H1 (cell line): ENCODE measurements at regions not wholly inside any gene's neighbourhood (a gene's known extent, or its start where the extent isn't known, plus 50 kb on each side); places are given as distances from the start of the nearest gene placed in this dataset.

Source experiments
- ATF3 ChIP-seq: IDR thresholded peaks from 2 replicates; pipeline ENCODE4 v1.6.1; 2011; ENCODE audit warnings: low read depth, mild to moderate bottlenecking, low read length; ENCODE audit not compliant: insufficient read depth
- CHD2 ChIP-seq: IDR thresholded peaks from 2 replicates; pipeline ENCODE4 v1.6.1; 2012; ENCODE audit warnings: low read length, improper control_type of control experiment
- CTCF ChIP-seq, 3 experiments: IDR thresholded peaks; 1 replicate in 2 of 3; 2 replicates in 1 of 3; pipeline versions ENCODE4 v1.5.1 to v1.6.1; 2011; ENCODE audit warnings: low read length in 3 of 3, mild to moderate bottlenecking in 3 of 3, inconsistent platforms in 2 of 3, low read depth in 1 of 3, moderate library complexity in 1 of 3; ENCODE audit not compliant: insufficient read depth in 1 of 3; ENCODE audit errors: control extremely low read depth in 1 of 3
- MAFK ChIP-seq: IDR thresholded peaks from 2 replicates; pipeline ENCODE4 v1.6.1; 2012; ENCODE audit warnings: low read depth, mild to moderate bottlenecking, improper control_type of control experiment, low read length
- POLR2A ChIP-seq, 2 experiments: IDR thresholded peaks; 1 replicate in 1 of 2; 2 replicates in 1 of 2; pipeline ENCODE4 v1.6.1; 2011; ENCODE audit warnings: low read depth in 2 of 2, low read length in 2 of 2, mild to moderate bottlenecking in 2 of 2; ENCODE audit errors: control extremely low read depth in 1 of 2
- RXRA ChIP-seq: IDR thresholded peaks from 2 replicates; pipeline ENCODE4 v1.6.1; 2011; ENCODE audit warnings: low read depth, mild to moderate bottlenecking, low read length, moderate library complexity; ENCODE audit not compliant: insufficient read depth
- YY1 ChIP-seq: IDR thresholded peaks from 2 replicates; pipeline ENCODE4 v1.6.1; 2011; ENCODE audit warnings: low read depth, mild to moderate bottlenecking, low read length

GRCh38 chr17:79479876-79480275 is 131.0 kb downstream of the RBFOX3 start:
- TF ChIP-seq YY1 (no peak), RXRA (no peak), POLR2A (IDR thresholded peaks at IDR 0.05; ENCODE audit: control extremely low read depth in 1 of 2, low read depth in 2 of 2, low read length in 2 of 2) (no peak), CTCF (IDR thresholded peaks at IDR 0.05; ENCODE audit: control extremely low read depth in 1 of 3, insufficient read depth in 1 of 3, low read depth in 1 of 3, low read length in 3 of 3) (no peak), MAFK (no peak), CHD2 (no peak), ATF3 (no peak)
